Mesothelial cell of epicardium (in vitro differentiated cells): ENCODE measurements at regions not wholly inside any gene's neighbourhood (a gene's known extent, or its start where the extent isn't known, plus 50 kb on each side); places are given as distances from the start of the nearest gene placed in this dataset.

ENCODE experiments used
- DNase-seq, 2 experiments: peaks; one replicate each; pipeline ENCODE4 v3.0.0; 2021; ENCODE audit warnings: low spot score in 2 of 2; ENCODE audit not compliant: unreplicated experiment in 2 of 2
- H3K27ac Mint-ChIP-seq: 2 replicates; pipeline ENCODE4 v1.8.0; 2021; ENCODE audit warnings: mixed read lengths
- H3K27me3 Mint-ChIP-seq: 2 replicates; pipeline ENCODE4 v1.8.0; 2021; ENCODE audit warnings: low read depth, mixed read lengths
- H3K36me3 Mint-ChIP-seq: 2 replicates; pipeline ENCODE4 v1.8.0; 2021; ENCODE audit warnings: mixed read lengths
- H3K4me1 Mint-ChIP-seq: 2 replicates; pipeline ENCODE4 v1.8.0; 2021; ENCODE audit warnings: mixed read lengths
- H3K4me3 Mint-ChIP-seq: 2 replicates; pipeline ENCODE4 v1.8.0; 2021; ENCODE audit warnings: mild to moderate bottlenecking, moderate library complexity, mixed read lengths
- H3K9me3 Mint-ChIP-seq: 2 replicates; pipeline ENCODE4 v1.8.0; 2021; ENCODE audit warnings: mixed read lengths
- CTCF ChIP-seq: fragments of 200-600 bp; sonication (generic); IDR thresholded peaks from one replicate; pipeline ENCODE4 v1.5.0; 2021; ENCODE audit warnings: antibody characterized with exemption; ENCODE audit not compliant: unreplicated experiment

GRCh38 chr15:53833134-53833624 lies 73.7 kb upstream of the WDR72 start:
- H3K4me1 Mint-ChIP-seq = peaks cover 81% of the 10 kb centered on the region
- peak overlapping the region; percentile 11 for H3K4me3 Mint-ChIP-seq
- no peak for DNase-seq
- H3K9me3 Mint-ChIP-seq = peaks cover 3% of the 10 kb centered on the region
- H3K36me3 Mint-ChIP-seq = no peaks in the 10 kb centered on the region
- TF ChIP-seq CTCF = no peak
- H3K27ac Mint-ChIP-seq = peak overlapping the region; percentile 90
- H3K27me3 Mint-ChIP-seq = no peaks in the 10 kb centered on the region

- H3K36me3 Mint-ChIP-seq = no peaks in the 10 kb centered on the region
- TF ChIP-seq CTCF = no peak
- peaks cover 6% of the 10 kb centered on the region for H3K9me3 Mint-ChIP-seq
- H3K4me1 Mint-ChIP-seq = peaks cover 76% of the 10 kb centered on the region
- H3K27ac Mint-ChIP-seq = peak overlapping the region; percentile 90
- H3K27me3 Mint-ChIP-seq = no peaks in the 10 kb centered on the region
- no peak overlapping the region for H3K4me3 Mint-ChIP-seq
- DNase-seq = no peak
Observed at GRCh38 chr15:53831907-53832770, 72.7 kb upstream of the WDR72 start.

- Mint-ChIP-seq H3K27me3 (no peaks in the 10 kb centered on the region), H3K27ac (peak overlapping the region; percentile 82), H3K9me3 (peaks cover 9% of the 10 kb centered on the region), H3K36me3 (no peaks in the 10 kb centered on the region), H3K4me1 (peaks cover 64% of the 10 kb centered on the region), H3K4me3 (peak overlapping the region; percentile 38)
- no peak for TF ChIP-seq CTCF
- DNase-seq = no peak
Observed at GRCh38 chr15:53830707-53831386, 71.4 kb upstream of the WDR72 start.

- no peak for DNase-seq
- peaks cover 10% of the 10 kb centered on the region for H3K9me3 Mint-ChIP-seq
- peaks cover 56% of the 10 kb centered on the region for H3K4me1 Mint-ChIP-seq
- peak overlapping the region; percentile 87 for H3K27ac Mint-ChIP-seq
- H3K27me3 Mint-ChIP-seq = no peaks in the 10 kb centered on the region
- TF ChIP-seq CTCF = no peak
- no peak overlapping the region for H3K4me3 Mint-ChIP-seq
- H3K36me3 Mint-ChIP-seq = no peaks in the 10 kb centered on the region
Observed at GRCh38 chr15:53829923-53830459, 70.5 kb upstream of the WDR72 start.

- H3K27me3 Mint-ChIP-seq = no peaks in the 10 kb centered on the region
- no peak overlapping the region for H3K4me3 Mint-ChIP-seq
Observed at GRCh38 chr15:53829471-53829870, 70.0 kb upstream of the WDR72 start.

More at GRCh38 chr15:53829471-53829870, 70.0 kb upstream of the WDR72 start:
- no peak for TF ChIP-seq CTCF
- Mint-ChIP-seq H3K9me3 (peaks cover 15% of the 10 kb centered on the region), H3K27ac (peak overlapping the region; percentile 87), H3K4me1 (peaks cover 51% of the 10 kb centered on the region), H3K36me3 (no peaks in the 10 kb centered on the region)
- no peak for DNase-seq
